HepG2 (cell line): ENCODE measurements at regions not wholly inside any gene's neighbourhood (a gene's known extent, or its start where the extent isn't known, plus 50 kb on each side); places are given as distances from the start of the nearest gene placed in this dataset.
"Not testable (repeated sequence)": the region's sequence is repeated elsewhere in the genome, so short reads cannot be mapped to it uniquely, and the experiment has no call there.

Experiments used
- ATAC-seq: fragments of 200-7000 bp; cut with Tn5 transposase; 3 replicates; pipeline ENCODE4 v1.9.1; 2020; ENCODE audit warnings: mild to moderate bottlenecking, moderate library complexity
- BruUV-seq: library from RNA; stranded (reverse); fragments of 400-500 nt; replicated peaks from 2 replicates; lab custom pipeline; 2021; lab: Mats Ljungman, UMichigan
- CTCF ChIA-PET: fragments of 300-600 bp; formaldehyde crosslinking; extraction: SDS; loops from one replicate; lab custom pipeline; 2021; ENCODE audit warnings: low total read pairs, inconsistent platforms, low intra/inter-chr PET ratio; lab: Yijun Ruan, JAX
- POLR2A ChIA-PET: fragments of 350-600 bp; sonication (Branson Sonifier 250); formaldehyde crosslinking; loops from one replicate; lab custom pipeline; 2020; ENCODE audit warnings: antibody characterized with exemption, inconsistent platforms; lab: Yijun Ruan, JAX
- DNase-seq: peaks from one replicate; pipeline ENCODE4 v3.0.0-alpha.2; 2015; ENCODE audit warnings: low spot score
- FAIRE-seq: peaks from 3 replicates; lab custom pipeline; 2011; peaks lifted over from hg19 to GRCh38; lab: Jason Lieb, UNC
- H2AFZ ChIP-seq: one replicate; pipeline ENCODE4 v1.6.1; 2011; ENCODE audit warnings: low read length, inconsistent platforms
- H3K27ac ChIP-seq: fragments of 300-600 bp; 3 replicates; pipeline ENCODE4 v1.8.0; 2011; ENCODE audit warnings: mixed run types, mild to moderate bottlenecking, mixed read lengths, low read length, inconsistent platforms; ENCODE audit not compliant: insufficient read depth; ENCODE audit errors: extremely low read length
- H3K27me3 ChIP-seq, 2 experiments: fragments of 200-600 bp in 1 of 2; 2 replicates in 1 of 2; 3 replicates in 1 of 2; pipeline versions ENCODE4 v1.6.0 to v1.8.0; 2011; ENCODE audit warnings: low read length in 2 of 2, mild to moderate bottlenecking in 2 of 2, moderate library complexity in 2 of 2, inconsistent platforms in 1 of 2; ENCODE audit not compliant: insufficient read depth in 2 of 2, control insufficient read depth in 1 of 2
- H3K36me3 ChIP-seq, 2 experiments: fragments of 200-600 bp in 1 of 2; replicated peaks in 1 of 2; 2 replicates in 1 of 2; 3 replicates in 1 of 2; pipeline versions ENCODE4 v1.5.1 to v1.8.0; 2011; ENCODE audit warnings: low read length in 2 of 2, inconsistent platforms in 1 of 2; ENCODE audit not compliant: insufficient read depth in 2 of 2, control insufficient read depth in 1 of 2
- H3K4me1 ChIP-seq: 2 replicates; pipeline ENCODE4 v1.5.1; 2012; ENCODE audit warnings: low read length, inconsistent platforms; ENCODE audit not compliant: insufficient read depth
- H3K4me2 ChIP-seq: 2 replicates; pipeline ENCODE4 v1.6.0; 2011; ENCODE audit warnings: low read depth, low read length, inconsistent platforms
- H3K4me3 ChIP-seq, 3 experiments: fragments of 200-600 bp in 1 of 3; sonication (generic), shearing (Covaris generic) in 1 of 3; replicated peaks in 1 of 3; 2 replicates each; pipeline ENCODE4 v1.5.1; 2011 to 2016; ENCODE audit warnings: low read length in 3 of 3, inconsistent platforms in 2 of 3, low read depth in 2 of 3, mild to moderate bottlenecking in 2 of 3, control low read depth in 1 of 3, mixed read lengths in 1 of 3; ENCODE audit not compliant: insufficient read depth in 1 of 3
- H3K79me2 ChIP-seq: one replicate; pipeline ENCODE4 v1.6.1; 2011; ENCODE audit warnings: low read length, inconsistent platforms; ENCODE audit not compliant: insufficient read depth
- H3K9ac ChIP-seq: 2 replicates; pipeline ENCODE4 v1.6.0; 2011; ENCODE audit warnings: mild to moderate bottlenecking, low read depth, low read length, inconsistent platforms; ENCODE audit not compliant: insufficient read depth
- H3K9me3 ChIP-seq: 2 replicates; pipeline ENCODE4 v1.5.1; 2012; ENCODE audit warnings: mild to moderate bottlenecking, low read length
- H4K20me1 ChIP-seq: 2 replicates; pipeline ENCODE4 v1.6.0; 2011; ENCODE audit warnings: inconsistent platforms, mild to moderate bottlenecking, low read length, moderate library complexity; ENCODE audit not compliant: insufficient read depth
- E2F1 ChIP-seq: sonication (generic); formaldehyde crosslinking; IDR thresholded peaks from 2 replicates; pipeline ENCODE4 v1.5.0; 2020; ENCODE audit warnings: missing genetic modification reagents
- HOMEZ ChIP-seq: IDR thresholded peaks from 2 replicates; pipeline ENCODE4 v1.6.1; 2016; ENCODE audit warnings: low read depth
- NR2F2 ChIP-seq: IDR thresholded peaks from 2 replicates; pipeline ENCODE4 v1.6.1; 2012; ENCODE audit warnings: low read depth, inconsistent platforms, borderline replicate concordance
- TAF1 ChIP-seq: sonication (generic); formaldehyde crosslinking; IDR thresholded peaks from 2 replicates; pipeline ENCODE4 v1.4.0; 2020; ENCODE audit warnings: missing genetic modification reagents
- ZNF10 ChIP-seq: sonication (generic); formaldehyde crosslinking; IDR thresholded peaks from 2 replicates; pipeline ENCODE4 v1.4.0; 2020; ENCODE audit warnings: mild to moderate bottlenecking, low read depth, missing genetic modification reagents, borderline replicate concordance
- WGBS: methylation state at CpG from one replicate; pipeline ENCODE4 v1.1.6; 2017; ENCODE audit warnings: low lambda C conversion rate; 5-methylcytosine and 5-hydroxymethylcytosine counted together
- in situ Hi-C: cut with HindIII; loops from 2 replicates; pipeline ENCODE4 v1.10.0; 2017; ENCODE audit warnings: low pct_unique_long_range_greater_than_20kb; ENCODE audit not compliant: extremely low pct_ligation_motif_present
- intact Hi-C: fragments of 100-400 bp; cut with micrococcal nuclease; formaldehyde crosslinking; loops from one replicate; pipeline ENCODE4 v1.10.0; 2022; ENCODE audit not compliant: unreplicated experiment

- TF ChIP-seq TAF1 (CRISPR knock-in tag) (no peak), NR2F2 (no peak), ZNF10 (CRISPR knock-in tag) (no peak), HOMEZ (CRISPR knock-in tag) (no peak), E2F1 (no peak)
- TF ChIP-seq, all 625 proteins: peak for 0
Measured at GRCh38 chr1:192497214-192497794, 78.3 kb upstream of the RGS1 start (continued).

- H3K4me2 ChIP-seq, FAIRE-seq, POLR2A ChIA-PET, H4K20me1 ChIP-seq, DNase-seq, H3K9ac ChIP-seq, H2AFZ ChIP-seq, H3K36me3 ChIP-seq, H3K27ac ChIP-seq, H3K27me3 ChIP-seq, ATAC-seq, H3K79me2 ChIP-seq, intact Hi-C loops, H3K4me3 ChIP-seq, H3K4me1 ChIP-seq, H3K9me3 ChIP-seq, BruUV-seq, CTCF ChIA-PET: not testable (repeated sequence)
- WGBS, result 47% methylated on average over 13 of the region's 13 CpGs
- in situ Hi-C loops, result loop anchor here (25.0 kb wide), 1 partner anchor 264 kb away; no protein-coding TSS in a partner anchor
Measured at GRCh38 chr1:192498092-192498491, 77.5 kb upstream of the RGS1 start.

GRCh38 chr1:192499061-192499581, 76.5 kb upstream of the RGS1 start:
- H4K20me1 ChIP-seq, ATAC-seq, H3K36me3 ChIP-seq, POLR2A ChIA-PET, H3K4me1 ChIP-seq, H3K27ac ChIP-seq, H3K9me3 ChIP-seq, CTCF ChIA-PET, DNase-seq, H3K4me2 ChIP-seq, H3K4me3 ChIP-seq, H2AFZ ChIP-seq, H3K79me2 ChIP-seq, BruUV-seq, H3K27me3 ChIP-seq, H3K9ac ChIP-seq, FAIRE-seq, intact Hi-C loops: not testable (repeated sequence)
- in situ Hi-C loops, result loop anchor here (25.0 kb wide), 1 partner anchor 263 kb away; no protein-coding TSS in a partner anchor
- WGBS, result no CpG with 5 or more reads among the region's 29 CpGs

- H3K36me3 ChIP-seq, H4K20me1 ChIP-seq, H3K9me3 ChIP-seq, FAIRE-seq, H3K4me3 ChIP-seq, H3K27me3 ChIP-seq, H3K4me2 ChIP-seq, intact Hi-C loops, H3K27ac ChIP-seq, in situ Hi-C loops, H3K79me2 ChIP-seq, POLR2A ChIA-PET, H3K9ac ChIP-seq, ATAC-seq, BruUV-seq, H3K4me1 ChIP-seq, CTCF ChIA-PET, H2AFZ ChIP-seq, DNase-seq: not testable (repeated sequence)
- WGBS, result 88% methylated on average over 9 of the region's 23 CpGs
Measured at GRCh38 chr1:192500541-192500940, 75.0 kb upstream of the RGS1 start.
